ENCODE measurements at regions not wholly inside any gene's neighbourhood (a gene's known extent, or its start where the extent isn't known, plus 50 kb on each side); places are given as distances from the start of the nearest gene placed in this dataset.
A peak's percentile ranks its signal among the peaks of the same experiment; 100 is the strongest.
"Not testable (repeated sequence)": the region's sequence is repeated elsewhere in the genome, so short reads cannot be mapped to it uniquely, and the experiment has no call there.

- no peak for DNase-seq
Measured at GRCh38 chr14:30227876-30228275, 300.2 kb upstream of the PRKD1 start.

DNA sequence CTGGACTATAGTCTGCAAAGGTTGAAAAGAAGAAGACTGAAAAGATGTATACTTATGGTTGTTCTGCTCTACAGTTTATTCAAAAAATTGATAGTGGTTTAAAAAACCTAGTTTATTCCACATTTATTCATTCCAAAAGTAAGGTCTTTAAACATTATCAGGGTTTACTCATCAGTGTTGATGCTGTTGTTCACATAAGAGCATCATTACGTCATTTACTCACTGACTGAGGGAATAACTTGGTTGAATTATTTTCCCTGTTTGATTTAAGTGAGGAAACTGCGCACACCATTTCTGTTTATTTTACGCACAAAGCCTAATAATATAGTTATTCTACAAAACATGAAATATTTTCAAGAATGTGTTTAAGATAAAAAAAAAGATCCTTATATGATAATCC lies 303.1 kb upstream of the PRKD1 start:
- DNase-seq = no peak

- DNase-seq = no peak
Measured at GRCh38 chr14:30234966-30235365, 307.3 kb upstream of the PRKD1 start.

GRCh38 chr14:30235485-30235884 lies 307.8 kb upstream of the PRKD1 start:
- no peak for DNase-seq

GRCh38 chr14:30238936-30239335 lies 311.3 kb upstream of the PRKD1 start:
- DNase-seq = no peak

- DNase-seq = no peak
Measured at GRCh38 chr14:30240018-30240417, 312.4 kb upstream of the PRKD1 start.

DNA sequence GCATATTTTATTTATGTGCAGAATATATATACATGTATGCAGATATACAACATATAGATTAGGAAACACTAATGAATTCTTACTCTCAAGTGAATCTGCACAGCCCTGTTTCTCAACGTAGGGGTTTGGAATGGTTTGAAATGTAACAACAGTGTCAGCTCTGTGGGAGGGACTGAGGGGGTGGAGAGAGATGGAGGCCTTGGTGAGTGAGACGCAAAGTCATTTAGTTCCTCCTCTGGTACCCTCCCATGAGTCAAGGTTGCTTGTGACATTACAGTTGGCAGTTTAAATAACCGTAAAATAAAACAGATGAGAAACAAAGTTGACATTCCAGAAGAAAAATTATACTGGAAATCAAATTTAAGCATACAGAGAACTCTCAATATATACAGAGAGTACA lies 313.0 kb upstream of the PRKD1 start:
- no peak for DNase-seq

DNA sequence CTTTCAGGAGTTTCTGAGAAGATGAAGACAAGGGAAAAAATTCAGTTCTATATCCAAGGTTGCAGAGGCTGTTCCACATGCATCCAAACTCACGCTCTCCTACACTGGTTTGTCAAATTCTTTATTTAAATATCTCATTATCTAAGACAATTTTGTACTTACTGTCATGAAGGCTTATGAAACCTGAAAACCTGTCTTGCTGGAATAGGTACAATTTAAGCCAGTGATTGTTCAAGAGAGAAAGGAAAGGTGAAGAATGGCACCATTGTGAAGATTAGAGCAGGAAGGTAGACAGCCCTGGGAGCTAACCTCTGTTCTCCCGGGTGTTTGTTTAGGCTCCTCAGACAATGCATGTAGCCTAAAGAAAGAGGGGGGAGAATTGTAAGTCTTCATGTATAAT lies 315.1 kb upstream of the PRKD1 start:
- DNase-seq = no peak

DNA sequence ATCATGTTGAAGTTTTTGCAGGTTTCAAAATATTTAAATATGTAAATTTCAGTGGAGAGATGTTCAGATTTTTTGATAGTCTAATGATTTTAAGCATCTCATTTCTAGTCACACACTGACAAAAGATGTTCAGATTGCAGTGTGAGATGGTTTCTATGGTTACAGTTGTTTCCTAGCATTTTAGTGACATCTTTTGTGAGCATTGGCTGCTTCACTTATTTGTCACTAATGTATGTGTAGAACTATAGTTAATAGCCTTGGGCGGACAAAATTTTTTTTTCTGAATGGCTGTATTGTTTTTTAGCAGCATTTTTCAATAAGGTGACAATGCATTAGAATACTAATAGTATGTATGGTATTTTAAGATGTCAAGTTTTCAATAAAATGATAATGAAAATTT lies 315.6 kb upstream of the PRKD1 start:
- no peak for DNase-seq

DNA sequence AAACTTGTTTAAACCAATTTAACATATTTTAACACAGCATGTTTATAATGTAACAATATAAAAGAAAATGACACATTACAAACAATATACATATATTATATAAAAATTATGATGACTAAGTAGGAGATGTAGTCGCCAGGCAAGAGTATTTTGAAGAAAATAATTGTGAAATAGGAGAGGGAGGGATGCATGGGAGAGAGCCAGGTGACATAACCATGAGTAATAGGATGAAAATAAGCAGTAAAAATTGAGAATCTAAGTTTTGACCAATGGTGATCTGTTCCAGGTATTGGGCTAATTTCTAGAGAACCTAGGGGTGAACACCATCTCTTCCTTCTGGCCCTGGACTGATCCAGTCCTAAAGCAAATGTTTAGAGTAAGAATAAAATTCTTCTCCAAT lies 315.2 kb upstream of the G2E3 start:
- no peak for DNase-seq

DNA sequence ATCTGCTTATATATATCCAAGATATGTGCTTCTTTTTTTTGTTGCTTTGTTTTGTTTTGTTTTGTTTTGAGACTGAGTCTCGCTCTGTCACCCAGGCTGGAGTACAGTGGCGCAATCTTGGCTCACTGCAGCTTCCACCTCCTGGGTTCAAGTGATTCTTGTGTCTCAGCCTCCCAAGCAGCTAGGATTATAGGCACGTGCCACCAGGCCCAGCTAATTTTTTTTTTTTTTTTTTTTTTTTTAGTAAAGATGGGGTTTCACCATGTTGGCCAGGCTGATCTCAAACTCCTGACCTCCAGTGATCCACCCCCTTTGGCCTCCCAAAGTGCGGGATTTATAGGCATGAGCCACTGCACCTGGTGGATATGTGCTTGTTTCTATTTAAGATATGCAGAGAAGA lies 314.6 kb upstream of the G2E3 start:
- DNase-seq = not testable (repeated sequence)

DNA sequence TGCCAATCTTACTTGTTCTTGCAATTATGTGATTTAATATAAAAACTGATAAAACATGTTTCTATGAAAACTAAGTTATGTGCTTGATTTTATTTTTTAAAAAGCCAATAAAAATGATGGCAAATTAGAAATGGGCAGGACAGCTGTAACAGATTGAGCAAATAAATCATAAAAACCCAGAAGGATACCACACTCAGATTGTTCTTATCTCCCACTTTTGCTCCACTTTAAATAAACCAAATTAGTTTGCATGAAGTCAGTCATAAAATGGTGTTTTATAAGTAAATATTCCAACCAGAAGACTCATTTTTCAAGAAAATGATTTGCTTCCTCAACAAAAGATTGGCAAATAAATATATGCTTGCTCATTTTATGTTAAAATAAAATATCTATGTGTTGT lies 307.9 kb upstream of the G2E3 start:
- DNase-seq = no peak

GRCh38 chr14:30251557-30252100 lies 307.3 kb upstream of the G2E3 start:
- DNase-seq = no peak

GRCh38 chr14:30252151-30252550 lies 306.8 kb upstream of the G2E3 start:
- no peak for DNase-seq

GRCh38 chr14:30252783-30253674 lies 305.9 kb upstream of the G2E3 start:
- no peak for DNase-seq

- DNase-seq = no peak
Measured at GRCh38 chr14:30256627-30257026, 302.3 kb upstream of the G2E3 start.

- DNase-seq = no peak
Measured at GRCh38 chr14:30257946-30258661, 300.9 kb upstream of the G2E3 start.

DNA sequence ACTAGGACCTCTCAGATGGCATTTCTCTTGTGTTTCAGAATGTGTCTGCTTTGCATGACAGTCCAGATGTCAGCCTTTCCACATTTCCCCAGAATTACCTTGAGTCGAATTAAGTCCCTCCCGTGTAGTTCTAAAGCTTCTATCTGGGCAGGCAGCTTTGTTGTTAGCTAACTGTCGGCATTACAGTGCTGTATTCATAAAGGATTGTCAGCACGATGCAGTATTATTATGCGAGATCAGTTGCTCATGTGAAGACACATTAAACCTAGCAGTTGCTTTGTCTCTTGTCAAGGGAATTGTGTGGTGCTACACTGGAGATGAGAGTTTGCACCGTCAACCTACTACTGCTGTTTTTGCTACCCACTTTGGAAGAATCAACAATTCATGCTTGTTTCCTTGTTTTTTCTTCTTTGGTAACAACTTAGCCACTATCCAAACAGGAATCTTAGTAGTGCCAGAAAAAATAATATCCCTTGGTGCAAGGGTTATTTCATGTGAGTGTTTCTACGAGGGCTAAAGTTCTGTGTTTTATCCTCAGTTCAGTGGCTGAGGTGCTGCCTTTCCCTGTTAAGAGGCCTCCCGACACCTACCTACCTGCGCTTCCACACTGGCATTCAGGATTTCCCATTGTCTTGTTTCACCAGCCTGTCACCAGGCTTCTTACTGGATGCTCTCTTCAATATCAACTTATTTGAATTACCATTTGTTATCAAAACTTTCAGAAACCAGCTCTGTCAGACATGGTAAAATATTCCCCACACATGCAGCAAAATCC lies 297.9 kb upstream of the G2E3 start:
- no peak for DNase-seq

- DNase-seq = no peak
Measured at GRCh38 chr14:30264161-30264560, 294.8 kb upstream of the G2E3 start.

DNA sequence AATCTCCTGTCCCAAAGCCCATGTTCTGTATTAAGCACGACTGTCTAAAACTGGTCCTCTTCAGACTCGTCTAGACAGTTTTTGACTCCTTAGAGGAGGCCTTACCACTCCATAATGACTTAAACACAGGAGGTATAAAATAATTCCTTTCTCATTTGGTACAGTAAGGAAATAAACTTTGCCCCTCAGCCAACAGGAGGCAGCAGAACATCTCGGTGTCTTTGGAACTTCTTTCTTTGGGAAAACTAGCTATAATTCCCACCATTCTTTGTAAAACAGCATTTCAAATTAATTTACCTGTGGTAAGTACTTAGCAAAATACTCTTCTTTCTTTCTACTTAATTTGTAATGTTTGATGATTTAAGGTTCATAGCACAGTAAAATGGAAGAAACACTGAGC lies 292.7 kb upstream of the G2E3 start:
- DNase-seq = no peak

DNA sequence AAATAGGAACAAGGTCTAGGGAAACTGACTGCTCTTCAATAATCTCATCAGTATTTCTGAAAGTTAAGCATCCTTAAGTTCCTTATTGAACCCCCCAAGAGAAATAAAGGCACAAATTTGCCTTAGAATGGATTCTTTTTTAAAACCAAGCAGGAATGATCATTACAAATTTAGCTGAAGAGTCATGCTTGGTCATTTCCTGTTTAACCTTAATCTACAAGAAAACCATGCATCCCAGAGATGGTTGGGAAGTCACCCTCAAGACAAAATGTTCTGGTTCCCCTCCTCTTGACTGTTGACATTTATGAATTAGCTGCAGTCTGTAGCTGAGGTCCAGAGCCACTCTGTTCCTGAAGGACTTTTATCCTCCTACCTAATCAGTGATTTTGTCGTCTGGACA lies 291.8 kb upstream of the G2E3 start:
- no peak for DNase-seq

- DNase-seq = peak; percentile 56
Measured at GRCh38 chr14:30270200-30271161, 288.5 kb upstream of the G2E3 start.

All from MV-4-11 (cell line).